ENCODE measurements at regions not wholly inside any gene's neighbourhood (a gene's known extent, or its start where the extent isn't known, plus 50 kb on each side); places are given as distances from the start of the nearest gene placed in this dataset.

DNA sequence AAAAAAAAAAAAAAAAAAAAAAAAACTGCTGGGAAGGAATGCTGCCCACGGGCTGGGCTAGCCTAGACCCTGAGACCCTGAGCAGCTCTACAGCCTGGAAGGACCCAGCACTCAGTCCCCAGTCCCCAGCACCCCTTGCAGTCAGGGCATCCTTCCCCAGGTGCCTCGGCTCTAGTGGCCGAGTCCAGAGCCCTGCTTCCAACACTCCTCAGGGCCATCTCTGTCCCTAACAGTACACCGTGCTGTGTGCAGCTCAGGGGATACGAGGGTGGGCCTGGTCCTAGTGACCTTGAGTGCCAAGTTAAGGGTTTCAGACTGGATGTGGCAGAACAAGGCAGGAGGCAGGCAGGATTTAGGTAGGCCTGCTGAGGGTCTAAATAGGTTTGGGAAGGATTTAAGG is 50.2 kb upstream of the LRP8 start:
- no peak overlapping the region for H3K4me3 ChIP-seq (ENCODE audit: low read length)
- no peaks in the 10 kb centered on the region for H3K9me3 ChIP-seq (ENCODE audit: control insufficient read depth, insufficient read depth, low read length)
- no peaks in the 10 kb centered on the region for H4K20me1 ChIP-seq (ENCODE audit: control insufficient read depth, insufficient read depth, low read depth, low read length)
- TF ChIP-seq, protein P1, sequence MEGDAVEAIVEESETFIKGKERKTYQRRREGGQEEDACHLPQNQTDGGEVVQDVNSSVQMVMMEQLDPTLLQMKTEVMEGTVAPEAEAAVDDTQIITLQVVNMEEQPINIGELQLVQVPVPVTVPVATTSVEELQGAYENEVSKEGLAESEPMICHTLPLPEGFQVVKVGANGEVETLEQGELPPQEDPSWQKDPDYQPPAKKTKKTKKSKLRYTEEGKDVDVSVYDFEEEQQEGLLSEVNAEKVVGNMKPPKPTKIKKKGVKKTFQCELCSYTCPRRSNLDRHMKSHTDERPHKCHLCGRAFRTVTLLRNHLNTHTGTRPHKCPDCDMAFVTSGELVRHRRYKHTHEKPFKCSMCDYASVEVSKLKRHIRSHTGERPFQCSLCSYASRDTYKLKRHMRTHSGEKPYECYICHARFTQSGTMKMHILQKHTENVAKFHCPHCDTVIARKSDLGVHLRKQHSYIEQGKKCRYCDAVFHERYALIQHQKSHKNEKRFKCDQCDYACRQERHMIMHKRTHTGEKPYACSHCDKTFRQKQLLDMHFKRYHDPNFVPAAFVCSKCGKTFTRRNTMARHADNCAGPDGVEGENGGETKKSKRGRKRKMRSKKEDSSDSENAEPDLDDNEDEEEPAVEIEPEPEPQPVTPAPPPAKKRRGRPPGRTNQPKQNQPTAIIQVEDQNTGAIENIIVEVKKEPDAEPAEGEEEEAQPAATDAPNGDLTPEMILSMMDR (IDR thresholded peaks at IDR 0.05; ENCODE audit: low read depth, low read length, poor library complexity, severe bottlenecking), result no peak
- TF ChIP-seq EZH2phosphoT487 (IDR thresholded peaks at IDR 0.05; ENCODE audit: borderline replicate concordance, low read length), result no peak
- no peaks in the 10 kb centered on the region for H3K79me2 ChIP-seq (ENCODE audit: control insufficient read depth, low read length)
- H3F3A ChIP-seq (ENCODE audit: control insufficient read depth, insufficient read depth), result no peaks in the 10 kb centered on the region
- H3K27me3 ChIP-seq (ENCODE audit: control insufficient read depth, low read length), result peaks cover 29% of the 10 kb centered on the region
- no peaks in the 10 kb centered on the region for H3K4me1 ChIP-seq (ENCODE audit: control insufficient read depth, low read length)
- no peak overlapping the region for H3K27ac ChIP-seq (ENCODE audit: low read depth, low read length)
- no peaks in the 10 kb centered on the region for H3K36me3 ChIP-seq (ENCODE audit: control insufficient read depth, low read length)
- no peaks in the 10 kb centered on the region for H3K9me2 ChIP-seq (replicated peaks; ENCODE audit: control insufficient read depth, low read length)
- H3K4me2 ChIP-seq (ENCODE audit: low read length), result no peak overlapping the region

- H3K4me1 ChIP-seq (ENCODE audit: control insufficient read depth, low read length), result no peaks in the 10 kb centered on the region
- no peaks in the 10 kb centered on the region for H4K20me1 ChIP-seq (ENCODE audit: control insufficient read depth, insufficient read depth, low read depth, low read length)
- peaks cover 34% of the 10 kb centered on the region for H3K27me3 ChIP-seq (ENCODE audit: control insufficient read depth, low read length)
- TF ChIP-seq, protein P1 (IDR thresholded peaks at IDR 0.05; ENCODE audit: low read depth, low read length, poor library complexity, severe bottlenecking), result no peak
- TF ChIP-seq EZH2phosphoT487 (IDR thresholded peaks at IDR 0.05; ENCODE audit: borderline replicate concordance, low read length), result no peak
- no peaks in the 10 kb centered on the region for H3F3A ChIP-seq (ENCODE audit: control insufficient read depth, insufficient read depth)
- no peak overlapping the region for H3K4me2 ChIP-seq (ENCODE audit: low read length)
- H3K9me2 ChIP-seq (replicated peaks; ENCODE audit: control insufficient read depth, low read length), result no peaks in the 10 kb centered on the region
- no peaks in the 10 kb centered on the region for H3K9me3 ChIP-seq (ENCODE audit: control insufficient read depth, insufficient read depth, low read length)
- no peaks in the 10 kb centered on the region for H3K79me2 ChIP-seq (ENCODE audit: control insufficient read depth, low read length)
- no peaks in the 10 kb centered on the region for H3K36me3 ChIP-seq (ENCODE audit: control insufficient read depth, low read length)
- no peak overlapping the region for H3K4me3 ChIP-seq (ENCODE audit: low read length)
- no peak overlapping the region for H3K27ac ChIP-seq (ENCODE audit: low read depth, low read length)
Measured at GRCh38 chr1:53378932-53379661, 51.2 kb upstream of the LRP8 start.

DNA sequence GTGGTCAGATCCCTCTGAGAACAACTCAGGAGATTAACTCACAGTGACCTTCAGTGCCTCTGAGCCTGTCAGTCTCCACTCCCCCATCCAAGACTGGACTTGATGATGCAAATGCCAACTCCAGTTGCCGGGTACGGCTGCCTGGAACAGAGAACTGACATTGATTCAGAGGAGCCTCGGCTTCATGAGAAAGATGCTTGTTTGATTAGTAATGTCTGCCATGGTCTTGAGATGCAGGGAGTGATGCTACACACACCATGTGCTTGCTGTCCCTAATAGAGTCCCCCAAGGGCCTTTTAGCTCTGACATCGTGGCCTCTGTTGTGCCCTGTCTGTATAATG is 51.8 kb upstream of the LRP8 start:
- TF ChIP-seq, protein P1 (IDR thresholded peaks at IDR 0.05; ENCODE audit: low read depth, low read length, poor library complexity, severe bottlenecking), result no peak
- no peak for TF ChIP-seq EZH2phosphoT487 (IDR thresholded peaks at IDR 0.05; ENCODE audit: borderline replicate concordance, low read length)
- H3K4me2 ChIP-seq (ENCODE audit: low read length), result no peak overlapping the region
- no peaks in the 10 kb centered on the region for H3K4me1 ChIP-seq (ENCODE audit: control insufficient read depth, low read length)
- no peaks in the 10 kb centered on the region for H3F3A ChIP-seq (ENCODE audit: control insufficient read depth, insufficient read depth)
- peaks cover 34% of the 10 kb centered on the region for H3K27me3 ChIP-seq (ENCODE audit: control insufficient read depth, low read length)
- H3K79me2 ChIP-seq (ENCODE audit: control insufficient read depth, low read length), result no peaks in the 10 kb centered on the region
- no peaks in the 10 kb centered on the region for H4K20me1 ChIP-seq (ENCODE audit: control insufficient read depth, insufficient read depth, low read depth, low read length)
- H3K4me3 ChIP-seq (ENCODE audit: low read length), result no peak overlapping the region
- H3K9me3 ChIP-seq (ENCODE audit: control insufficient read depth, insufficient read depth, low read length), result no peaks in the 10 kb centered on the region
- H3K9me2 ChIP-seq (replicated peaks; ENCODE audit: control insufficient read depth, low read length), result no peaks in the 10 kb centered on the region
- no peaks in the 10 kb centered on the region for H3K36me3 ChIP-seq (ENCODE audit: control insufficient read depth, low read length)
- no peak overlapping the region for H3K27ac ChIP-seq (ENCODE audit: low read depth, low read length)

Measured in DOHH2 (cell line).